Mammary epithelial cell (primary cell): ENCODE measurements at regions not wholly inside any gene's neighbourhood (a gene's known extent, or its start where the extent isn't known, plus 50 kb on each side); places are given as distances from the start of the nearest gene placed in this dataset.

Source experiments
- CTCF ChIP-seq, 2 donors: IDR thresholded peaks in 1 of 2; conservative IDR thresholded peaks in 1 of 2; 2 replicates each; pipeline ENCODE4 v1.5.1; 2011 to 2012; ENCODE audit warnings: inconsistent platforms in 2 of 2, low read length in 2 of 2, mild to moderate bottlenecking in 2 of 2, control low read depth in 1 of 2, low read depth in 1 of 2; ENCODE audit not compliant: insufficient read depth in 1 of 2; ENCODE audit errors: extremely low read depth in 1 of 2
- EZH2 ChIP-seq: IDR thresholded peaks from 2 replicates; pipeline ENCODE4 v1.6.1; 2012; ENCODE audit warnings: low read length, inconsistent platforms, borderline replicate concordance

- TF ChIP-seq CTCF (conservative IDR thresholded peaks at IDR 0.05 in 1 of 2, IDR thresholded peaks at IDR 0.05 in 1 of 2; ENCODE audit: extremely low read depth in 1 of 2, insufficient read depth in 1 of 2, low read depth in 1 of 2, low read length in 2 of 2), result no peak
- no peak for TF ChIP-seq EZH2
Measured at GRCh38 chr3:103002425-103003176, 567.8 kb downstream of the ZPLD1 start.
